ENCODE measurements at regions not wholly inside any gene's neighbourhood (a gene's known extent, or its start where the extent isn't known, plus 50 kb on each side); places are given as distances from the start of the nearest gene placed in this dataset.

- DNase-seq: no peak
Measured at GRCh38 chr12:85690146-85690545, 146.1 kb downstream of the RASSF9 start.

- DNase-seq: no peak
Measured at GRCh38 chr12:85693093-85693665, 143.0 kb downstream of the RASSF9 start.

DNA sequence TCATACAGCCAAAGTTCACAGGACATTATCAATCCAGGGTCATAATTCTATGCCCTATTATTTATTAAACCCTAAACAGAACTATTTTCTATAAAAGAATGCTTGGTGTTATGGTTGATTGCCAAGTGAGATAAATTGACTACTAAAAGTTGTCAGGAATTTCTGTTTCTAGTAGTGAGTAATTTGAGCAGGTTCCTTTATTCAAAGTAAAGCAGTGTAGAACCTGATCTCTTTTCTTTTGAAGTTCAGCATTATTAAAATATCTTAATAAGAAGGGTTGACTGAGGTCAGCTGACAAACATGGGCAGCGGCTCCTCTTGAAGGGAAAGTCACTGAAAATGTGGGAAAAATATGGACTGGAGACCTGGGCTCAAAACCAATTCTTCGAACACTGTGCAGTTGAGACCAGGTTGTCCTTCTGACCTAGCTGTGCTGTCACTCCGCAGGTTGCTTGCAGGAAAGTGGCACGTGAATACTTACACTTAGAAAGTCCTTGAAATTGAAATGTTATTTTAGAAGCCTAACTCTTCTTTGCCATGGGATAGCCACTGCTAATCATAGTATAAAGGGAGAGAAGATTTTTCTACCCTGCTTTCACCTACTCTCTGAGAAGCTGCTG is 141.0 kb downstream of the RASSF9 start:
- no peak for DNase-seq

DNA sequence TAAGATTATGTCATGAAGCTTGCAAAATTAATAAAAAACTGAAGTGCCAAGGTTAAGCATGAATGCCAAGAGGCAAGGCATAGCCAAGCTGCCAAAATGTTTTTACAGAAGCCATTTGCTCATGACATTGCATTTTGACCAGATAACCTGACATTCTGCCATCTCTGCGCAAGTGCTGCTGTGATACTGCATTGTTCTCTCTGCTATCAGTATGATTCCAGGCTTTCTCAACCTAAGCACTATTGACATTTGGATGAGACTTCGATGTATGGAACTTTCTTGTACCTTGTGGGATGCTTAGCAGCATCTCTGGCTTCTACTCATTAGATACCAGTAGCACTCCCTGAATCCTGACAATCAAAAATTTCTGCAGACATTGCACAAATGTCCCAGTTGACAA is 139.2 kb downstream of the RASSF9 start:
- no peak for DNase-seq

DNA sequence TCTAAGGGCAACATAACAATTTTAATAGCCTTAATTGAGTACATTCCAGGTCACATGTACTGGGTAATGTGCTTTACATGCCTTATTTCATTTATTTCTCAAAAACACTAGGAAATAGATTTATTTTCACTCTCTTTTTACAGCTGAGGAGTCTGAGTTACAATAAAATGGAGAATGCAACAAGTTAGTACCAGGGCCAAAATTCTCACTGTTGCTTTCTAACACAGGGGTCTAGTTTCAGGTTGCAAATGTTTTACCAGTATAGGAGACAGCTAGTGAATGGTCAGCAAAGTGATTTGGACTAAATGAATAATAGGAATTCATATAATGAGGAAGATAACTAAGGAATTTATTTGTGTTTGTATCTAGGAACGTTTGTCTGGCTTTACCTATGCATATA is 137.3 kb downstream of the RASSF9 start:
- no peak for DNase-seq

- no peak for DNase-seq
Measured at GRCh38 chr12:85708775-85709174, 127.4 kb downstream of the RASSF9 start.

DNA sequence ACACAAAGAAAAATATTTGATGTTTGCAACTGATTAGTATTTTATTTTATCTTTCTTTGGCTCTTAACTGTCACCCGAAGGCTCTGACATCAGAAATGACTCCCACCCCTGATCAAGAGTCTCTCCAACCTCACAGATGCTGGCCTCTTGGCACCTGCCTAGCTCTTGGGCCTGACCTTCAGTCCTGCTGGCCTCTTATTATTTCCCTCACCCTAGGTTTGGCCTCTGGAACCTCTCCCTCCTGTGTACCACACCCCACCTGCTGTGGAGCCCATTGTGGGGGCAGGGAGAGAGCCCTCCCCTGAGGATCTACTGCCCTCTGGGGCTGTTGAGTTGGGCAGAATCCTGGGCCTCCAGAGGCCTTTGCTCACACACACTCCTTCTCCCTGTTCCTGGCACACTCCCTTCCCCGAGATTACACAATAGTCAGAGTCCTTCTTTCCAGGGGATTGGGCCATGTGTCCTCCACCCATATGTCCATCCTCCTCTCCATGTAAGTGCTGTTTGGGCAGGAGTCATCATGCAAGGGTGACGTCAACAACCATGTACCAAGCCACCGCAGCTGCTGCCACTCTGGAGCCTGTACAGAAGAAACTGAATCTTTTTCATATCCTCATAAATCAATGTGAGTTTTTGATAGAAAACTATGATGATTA is 124.3 kb downstream of the RASSF9 start:
- DNase-seq: peak; percentile 18

GRCh38 chr12:85713373-85713772 is 122.8 kb downstream of the RASSF9 start:
- DNase-seq: no peak

- DNase-seq: no peak
Measured at GRCh38 chr12:85714425-85714824, 121.8 kb downstream of the RASSF9 start.

DNA sequence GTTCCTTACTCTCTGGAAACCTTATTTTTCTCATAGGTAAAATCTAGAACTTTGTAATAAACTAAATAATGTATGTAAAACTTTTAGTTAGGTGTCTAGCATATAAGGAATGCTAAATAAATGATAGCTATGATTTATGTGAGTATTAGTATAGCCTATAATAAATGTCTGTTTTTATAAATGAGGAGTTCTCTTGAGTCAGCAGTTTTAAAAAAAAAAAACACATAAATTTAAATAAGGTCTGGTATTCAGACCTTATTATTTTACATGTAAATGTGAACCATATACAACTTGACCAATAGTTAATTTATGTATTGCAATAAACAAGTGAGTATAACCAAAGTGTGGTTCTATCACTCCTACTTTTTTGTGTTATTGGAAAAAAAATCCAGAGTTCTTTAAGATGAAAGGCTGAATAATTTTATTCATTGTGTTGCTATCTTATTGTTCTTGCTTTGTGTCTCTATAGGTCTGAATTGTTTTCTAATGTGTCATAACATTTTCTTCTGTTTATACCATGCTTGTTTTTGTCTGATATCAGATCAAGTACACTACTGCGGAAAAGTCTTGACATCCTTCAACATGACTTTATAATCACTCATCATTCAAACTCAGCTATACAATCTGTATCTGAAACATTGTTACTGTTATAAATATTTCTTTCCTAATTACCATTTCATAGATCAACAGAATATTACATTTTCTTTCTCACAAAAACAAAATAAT is 115.7 kb downstream of the RASSF9 start:
- no peak for DNase-seq

- no peak for DNase-seq
Measured at GRCh38 chr12:85725991-85726390, 110.2 kb downstream of the RASSF9 start.

DNA sequence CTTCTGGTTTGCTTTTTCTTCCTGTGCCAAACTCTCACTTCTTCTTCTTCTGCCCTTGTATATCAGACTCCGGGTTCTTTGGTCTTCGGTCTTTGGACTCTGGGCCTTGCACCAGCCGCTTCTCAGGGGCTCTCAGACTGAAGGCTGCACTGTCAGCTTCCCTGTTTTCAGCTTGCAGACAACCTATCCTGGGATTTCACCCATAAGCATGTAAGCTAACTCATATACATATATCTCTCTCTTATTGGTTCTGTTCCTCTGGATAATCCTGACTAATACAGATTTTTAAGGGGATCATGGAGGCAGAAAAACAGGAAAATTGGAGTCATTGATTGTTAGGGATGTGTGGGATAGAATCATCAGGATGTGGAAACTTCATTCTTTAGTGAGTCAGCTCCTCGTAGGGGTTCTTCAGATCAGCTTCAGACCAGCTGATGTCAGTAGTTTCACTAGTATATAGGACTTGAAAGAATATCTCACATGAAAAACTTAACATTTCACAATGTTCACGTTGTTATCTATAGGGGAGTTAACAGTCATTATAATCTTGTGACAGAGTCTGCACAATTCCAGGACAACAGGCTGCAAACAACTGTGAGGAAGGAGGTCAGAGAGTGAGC is 102.9 kb downstream of the RASSF9 start:
- no peak for DNase-seq

- no peak for DNase-seq
Measured at GRCh38 chr12:85733984-85734383, 102.2 kb downstream of the RASSF9 start.

DNA sequence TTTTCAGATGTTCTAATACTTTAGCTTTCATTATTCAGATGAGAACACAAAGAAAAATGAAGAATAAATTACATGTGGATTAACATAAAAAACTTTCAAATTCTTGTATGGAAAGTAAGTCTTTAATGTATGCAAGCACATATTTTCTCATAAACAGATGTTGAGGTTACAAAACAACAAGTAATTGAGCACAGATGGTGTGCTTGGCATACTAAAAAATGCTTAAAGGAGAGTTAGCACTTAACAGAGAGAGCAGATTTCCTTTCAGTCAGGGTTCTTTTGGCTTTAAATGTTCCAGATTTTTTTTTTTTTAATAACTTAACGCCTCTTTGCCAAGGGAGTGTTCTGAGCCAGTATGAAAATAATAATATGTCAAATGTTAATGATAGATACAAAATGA is 96.0 kb downstream of the RASSF9 start:
- DNase-seq: no peak

DNA sequence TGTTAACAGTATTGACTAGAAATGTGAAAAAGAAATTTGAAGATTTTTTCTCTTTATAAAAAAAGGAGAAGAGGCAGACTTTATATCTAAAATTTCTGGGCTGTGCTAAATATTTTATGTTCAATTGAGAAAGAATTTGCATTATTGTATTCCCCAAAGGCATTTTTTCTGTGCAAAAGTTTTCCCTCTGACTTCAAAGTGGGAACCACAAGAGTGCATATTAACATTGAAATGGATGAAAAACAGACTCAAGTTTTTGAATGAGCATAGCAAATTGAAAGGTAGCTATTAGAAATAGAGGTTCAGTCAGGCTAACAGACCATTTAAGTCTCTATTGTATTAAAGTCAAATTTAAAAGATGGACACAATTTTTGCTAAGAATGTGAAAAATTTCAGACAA is 95.2 kb downstream of the RASSF9 start:
- no peak for DNase-seq

GRCh38 chr12:85747941-85748495 is 88.2 kb downstream of the RASSF9 start:
- peak; percentile 33 for DNase-seq
